Body of pancreas (tissue), 4 donors: ENCODE measurements at regions not wholly inside any gene's neighbourhood (a gene's known extent, or its start where the extent isn't known, plus 50 kb on each side); places are given as distances from the start of the nearest gene placed in this dataset.

ENCODE experiments used
- POLR2A ChIP-seq, 3 donors: fragments of 450-650 bp; IDR thresholded peaks; one replicate each; pipeline ENCODE4 v1.6.1; 2016; ENCODE audit warnings: antibody characterized with exemption in 3 of 3, mild to moderate bottlenecking in 2 of 3
- TF ChIP-seq, protein P1 (sequence below), 7 experiments: fragments of 450-650 bp in 4 of 7; fragments of 200-600 bp in 3 of 7; sonication (generic) in 3 of 7; IDR thresholded peaks; one replicate each; pipeline ENCODE4 v1.5.1; 2016 to 2019; ENCODE audit warnings: antibody characterized with exemption in 7 of 7

- TF ChIP-seq, protein P1, sequence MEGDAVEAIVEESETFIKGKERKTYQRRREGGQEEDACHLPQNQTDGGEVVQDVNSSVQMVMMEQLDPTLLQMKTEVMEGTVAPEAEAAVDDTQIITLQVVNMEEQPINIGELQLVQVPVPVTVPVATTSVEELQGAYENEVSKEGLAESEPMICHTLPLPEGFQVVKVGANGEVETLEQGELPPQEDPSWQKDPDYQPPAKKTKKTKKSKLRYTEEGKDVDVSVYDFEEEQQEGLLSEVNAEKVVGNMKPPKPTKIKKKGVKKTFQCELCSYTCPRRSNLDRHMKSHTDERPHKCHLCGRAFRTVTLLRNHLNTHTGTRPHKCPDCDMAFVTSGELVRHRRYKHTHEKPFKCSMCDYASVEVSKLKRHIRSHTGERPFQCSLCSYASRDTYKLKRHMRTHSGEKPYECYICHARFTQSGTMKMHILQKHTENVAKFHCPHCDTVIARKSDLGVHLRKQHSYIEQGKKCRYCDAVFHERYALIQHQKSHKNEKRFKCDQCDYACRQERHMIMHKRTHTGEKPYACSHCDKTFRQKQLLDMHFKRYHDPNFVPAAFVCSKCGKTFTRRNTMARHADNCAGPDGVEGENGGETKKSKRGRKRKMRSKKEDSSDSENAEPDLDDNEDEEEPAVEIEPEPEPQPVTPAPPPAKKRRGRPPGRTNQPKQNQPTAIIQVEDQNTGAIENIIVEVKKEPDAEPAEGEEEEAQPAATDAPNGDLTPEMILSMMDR (IDR thresholded peaks at IDR 0.05): no peak
- TF ChIP-seq POLR2A (IDR thresholded peaks at IDR 0.05): no peak
Observed at GRCh38 chr14:54322246-54322645, 74.6 kb upstream of the CDKN3 start.
